Tibial nerve (tissue), 4 donors: ENCODE measurements at regions not wholly inside any gene's neighbourhood (a gene's known extent, or its start where the extent isn't known, plus 50 kb on each side); places are given as distances from the start of the nearest gene placed in this dataset.

Experiments
- EP300 ChIP-seq, 2 donors: sonication (generic); formaldehyde crosslinking; IDR thresholded peaks; one replicate each; pipeline ENCODE4 v1.6.1; 2017; ENCODE audit warnings: antibody characterized with exemption in 2 of 2, mild to moderate bottlenecking in 1 of 2
- POLR2A ChIP-seq, 2 donors: fragments of 450-650 bp; IDR thresholded peaks; one replicate each; pipeline ENCODE4 v1.6.1; 2017; ENCODE audit warnings: antibody characterized with exemption in 2 of 2, mild to moderate bottlenecking in 2 of 2, moderate library complexity in 2 of 2
- TF ChIP-seq, protein P1 (sequence below), 5 experiments: fragments of 200-600 bp in 3 of 5; fragments of 450-650 bp in 2 of 5; sonication (generic) in 3 of 5; IDR thresholded peaks; one replicate each; pipeline ENCODE4 v1.5.1; 2016 to 2019; ENCODE audit warnings: antibody characterized with exemption in 5 of 5, mild to moderate bottlenecking in 3 of 5, moderate library complexity in 2 of 5

DNA sequence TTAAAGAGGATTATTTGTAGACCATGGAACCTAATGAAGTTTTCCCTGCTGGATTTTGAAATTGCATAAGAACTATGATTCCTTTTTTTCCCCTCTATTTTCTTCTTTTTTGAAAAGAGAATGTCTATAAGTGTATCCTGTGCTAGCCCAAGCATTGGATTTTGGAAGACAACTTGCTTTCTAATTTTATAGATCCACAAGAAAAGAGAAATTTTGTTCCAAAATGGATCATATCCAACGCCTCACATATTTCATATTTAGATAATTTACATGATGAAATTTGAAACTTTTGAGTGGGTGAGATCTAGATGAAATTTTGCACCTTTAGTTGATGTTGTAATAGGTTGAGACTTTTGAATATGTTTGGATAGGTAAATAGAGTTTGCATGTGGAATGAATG is 978.7 kb downstream of the MRPL39 start:
- TF ChIP-seq, protein P1, sequence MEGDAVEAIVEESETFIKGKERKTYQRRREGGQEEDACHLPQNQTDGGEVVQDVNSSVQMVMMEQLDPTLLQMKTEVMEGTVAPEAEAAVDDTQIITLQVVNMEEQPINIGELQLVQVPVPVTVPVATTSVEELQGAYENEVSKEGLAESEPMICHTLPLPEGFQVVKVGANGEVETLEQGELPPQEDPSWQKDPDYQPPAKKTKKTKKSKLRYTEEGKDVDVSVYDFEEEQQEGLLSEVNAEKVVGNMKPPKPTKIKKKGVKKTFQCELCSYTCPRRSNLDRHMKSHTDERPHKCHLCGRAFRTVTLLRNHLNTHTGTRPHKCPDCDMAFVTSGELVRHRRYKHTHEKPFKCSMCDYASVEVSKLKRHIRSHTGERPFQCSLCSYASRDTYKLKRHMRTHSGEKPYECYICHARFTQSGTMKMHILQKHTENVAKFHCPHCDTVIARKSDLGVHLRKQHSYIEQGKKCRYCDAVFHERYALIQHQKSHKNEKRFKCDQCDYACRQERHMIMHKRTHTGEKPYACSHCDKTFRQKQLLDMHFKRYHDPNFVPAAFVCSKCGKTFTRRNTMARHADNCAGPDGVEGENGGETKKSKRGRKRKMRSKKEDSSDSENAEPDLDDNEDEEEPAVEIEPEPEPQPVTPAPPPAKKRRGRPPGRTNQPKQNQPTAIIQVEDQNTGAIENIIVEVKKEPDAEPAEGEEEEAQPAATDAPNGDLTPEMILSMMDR (IDR thresholded peaks at IDR 0.05) = no peak
- TF ChIP-seq EP300 (IDR thresholded peaks at IDR 0.05) = no peak
- TF ChIP-seq POLR2A (IDR thresholded peaks at IDR 0.05) = no peak
